Stimulated activated CD4-positive, alpha-beta T cell treated with anti-CD3 and anti-CD28 coated beads, Interleukin-4, amount 100 ng/mL, for 4 hours (primary cell): ENCODE measurements at regions not wholly inside any gene's neighbourhood (a gene's known extent, or its start where the extent isn't known, plus 50 kb on each side); places are given as distances from the start of the nearest gene placed in this dataset.
"Not testable (repeated sequence)": the region's sequence is repeated elsewhere in the genome, so short reads cannot be mapped to it uniquely, and the experiment has no call there.

Source experiments
- DNase-seq, 2 experiments: peaks; one replicate each; pipeline ENCODE4 v3.0.0-alpha.2; 2020

DNA sequence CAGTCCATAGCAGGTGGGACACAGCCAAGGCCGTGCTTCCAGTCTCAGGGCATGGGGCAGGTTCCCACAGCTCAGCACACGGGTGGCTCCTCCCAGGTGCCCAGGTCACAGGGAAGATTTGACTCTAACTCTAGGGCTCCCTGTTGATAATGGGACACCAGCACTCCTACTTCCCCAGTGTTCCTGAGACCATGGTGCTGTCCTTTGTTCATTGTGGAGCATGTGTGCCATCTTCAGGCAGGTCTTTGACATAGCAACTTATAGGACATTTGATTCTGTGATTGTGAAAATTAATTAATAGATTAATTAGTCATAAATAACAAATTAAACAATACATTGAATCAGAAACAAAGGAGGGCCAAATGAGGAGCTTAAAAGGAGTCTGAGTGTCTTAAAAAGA is 635.0 kb downstream of the RPIA start:
- not testable (repeated sequence) for DNase-seq

DNA sequence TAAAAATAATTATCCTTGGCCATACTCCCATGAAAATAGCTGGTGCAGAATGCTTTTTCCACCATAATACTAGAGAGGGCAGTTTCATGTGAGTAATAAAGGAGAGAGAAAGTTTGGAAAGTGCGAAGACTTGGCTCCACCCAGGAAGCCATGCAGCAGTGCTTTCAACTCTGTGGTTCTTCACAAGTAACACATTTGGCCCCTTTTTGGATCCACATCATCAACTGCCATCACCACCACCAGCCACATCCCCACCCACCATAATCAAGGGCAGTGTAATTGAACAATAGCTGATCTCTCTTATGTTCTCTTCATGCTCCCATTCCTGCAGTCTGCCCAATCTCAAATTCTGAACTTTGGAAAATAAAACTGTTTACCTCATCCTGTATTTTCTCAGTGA is 637.3 kb downstream of the RPIA start:
- DNase-seq, result not testable (repeated sequence)
